SW480 (cell line): ENCODE measurements at regions not wholly inside any gene's neighbourhood (a gene's known extent, or its start where the extent isn't known, plus 50 kb on each side); places are given as distances from the start of the nearest gene placed in this dataset.
"Not testable (repeated sequence)": the region's sequence is repeated elsewhere in the genome, so short reads cannot be mapped to it uniquely, and the experiment has no call there.

ENCODE experiments used
- DNase-seq: peaks from one replicate; pipeline ENCODE4 v3.0.0-alpha.2; 2016; ENCODE audit warnings: low spot score

DNA sequence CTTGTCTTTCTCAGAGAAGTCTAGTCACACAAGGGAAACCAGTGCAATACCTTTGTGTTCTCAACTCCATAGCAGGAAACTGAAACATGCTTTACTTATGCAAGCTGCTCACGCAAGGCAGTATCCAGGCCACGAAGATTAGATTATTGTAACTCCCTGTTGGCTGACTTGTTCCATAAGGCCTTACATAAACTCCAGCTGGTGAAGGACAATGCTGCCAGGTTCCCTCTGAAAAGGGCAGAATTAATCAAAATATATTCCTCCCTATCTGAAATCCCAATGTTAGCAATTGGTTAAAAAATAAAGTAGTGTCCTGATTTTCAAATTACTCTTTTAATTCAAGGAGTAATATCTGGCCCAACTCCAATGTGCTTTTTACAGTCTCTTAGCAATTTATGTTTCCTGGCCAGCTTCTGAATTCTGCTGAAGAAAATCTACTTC, 966.6 kb downstream of the HACE1 start:
- no peak for DNase-seq

GRCh38 chr6:103886951-103887350, 972.8 kb downstream of the HACE1 start:
- no peak for DNase-seq

DNA sequence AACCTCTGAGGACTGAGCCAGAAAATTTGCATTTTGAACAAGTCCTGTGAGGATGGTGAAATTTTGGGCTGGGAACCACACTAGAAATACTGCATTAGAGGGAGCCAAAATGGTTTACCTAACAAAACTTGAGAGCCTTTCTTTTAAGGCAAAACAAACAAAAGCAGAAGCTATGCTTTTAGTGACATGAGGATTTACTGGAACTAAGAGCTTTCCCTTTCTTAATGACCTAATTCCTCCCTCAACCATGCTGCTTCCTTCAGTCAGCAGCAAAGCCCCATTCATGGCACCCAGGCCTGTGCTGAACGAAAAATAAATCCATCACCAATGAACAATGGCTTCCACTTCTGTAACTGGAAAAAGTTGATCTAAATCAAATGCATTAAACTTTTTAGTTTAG, 974.3 kb downstream of the HACE1 start:
- DNase-seq: no peak

DNA sequence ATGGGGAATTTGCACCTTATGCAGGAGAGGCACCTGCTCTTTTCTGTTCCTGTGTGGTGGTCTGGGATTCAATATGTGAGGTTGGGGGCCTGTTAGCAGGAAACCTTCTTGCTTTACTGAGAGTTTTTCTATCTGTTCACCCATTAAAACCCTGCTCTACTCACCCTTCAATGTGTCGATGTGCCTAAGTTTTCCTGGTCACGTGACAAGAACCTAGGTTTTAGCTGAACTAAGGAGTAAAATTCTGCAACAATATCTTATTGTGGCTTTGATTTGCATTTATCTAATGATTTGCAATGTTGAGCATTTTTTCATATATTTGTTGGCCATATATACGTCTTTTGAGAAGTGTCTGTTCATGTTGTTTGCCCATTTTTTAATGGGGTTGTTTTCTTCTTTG, 979.9 kb downstream of the HACE1 start:
- DNase-seq: no peak

DNA sequence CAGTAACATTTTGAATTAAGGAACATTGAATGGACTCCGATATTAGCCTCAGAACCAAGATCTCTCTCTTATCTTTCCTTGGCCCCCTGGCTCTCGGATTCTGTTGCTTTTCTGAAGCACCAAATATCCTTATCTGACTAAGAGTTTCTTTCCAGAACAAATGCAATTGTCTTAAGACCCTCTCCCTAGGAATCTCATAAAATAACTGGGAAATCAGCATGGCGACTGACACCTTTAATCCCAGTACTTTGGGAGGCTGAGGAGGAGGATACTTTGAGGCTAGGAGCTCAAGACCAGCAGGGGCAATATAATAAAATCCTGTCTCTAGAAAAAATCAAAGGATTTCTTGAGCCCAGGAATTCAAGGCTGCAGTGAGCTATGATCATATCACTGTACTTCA, 984.5 kb downstream of the HACE1 start:
- DNase-seq: no peak

DNA sequence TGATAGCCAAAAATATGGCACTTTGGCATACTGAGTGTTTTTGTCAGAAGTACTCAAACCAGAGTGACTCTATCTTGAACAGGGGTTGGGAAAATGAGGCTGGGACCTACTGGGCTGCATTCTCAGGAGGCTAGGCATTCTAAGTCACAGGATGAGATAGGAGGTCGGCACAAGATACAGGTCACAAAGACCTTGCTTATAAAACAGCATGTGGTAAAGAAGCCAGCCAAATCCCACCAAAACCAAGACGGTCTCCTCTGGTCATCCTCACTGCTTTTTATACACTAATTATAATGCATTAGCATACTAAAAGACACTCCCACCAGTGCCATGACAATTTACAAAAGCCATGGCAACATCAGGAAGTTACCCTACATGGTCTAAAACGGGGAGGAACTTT, 985.1 kb downstream of the HACE1 start:
- DNase-seq: no peak

GRCh38 chr6:103872678-103873077, 987.0 kb downstream of the HACE1 start:
- DNase-seq: no peak

DNA sequence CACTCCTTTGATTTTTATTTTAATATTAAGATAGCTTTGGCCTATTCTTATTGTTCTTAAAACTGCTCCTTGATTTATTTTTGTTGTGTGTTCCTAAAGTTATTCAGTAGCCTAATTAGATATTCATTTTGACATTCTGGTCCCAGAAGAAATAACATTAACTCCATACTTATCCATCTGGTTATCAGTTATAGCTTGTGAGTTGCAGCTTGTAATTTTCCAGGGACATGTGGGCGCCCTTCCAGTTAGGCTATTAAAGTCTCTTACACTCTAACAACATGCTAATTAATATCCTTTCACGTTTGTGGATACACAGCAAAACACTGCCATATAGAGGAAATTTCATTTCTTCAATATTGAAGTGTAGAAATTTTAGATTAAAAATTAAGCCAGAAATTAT, 987.5 kb downstream of the HACE1 start:
- no peak for DNase-seq

- DNase-seq: no peak
Observed at GRCh38 chr6:103870970-103871369, 988.7 kb downstream of the HACE1 start.

DNA sequence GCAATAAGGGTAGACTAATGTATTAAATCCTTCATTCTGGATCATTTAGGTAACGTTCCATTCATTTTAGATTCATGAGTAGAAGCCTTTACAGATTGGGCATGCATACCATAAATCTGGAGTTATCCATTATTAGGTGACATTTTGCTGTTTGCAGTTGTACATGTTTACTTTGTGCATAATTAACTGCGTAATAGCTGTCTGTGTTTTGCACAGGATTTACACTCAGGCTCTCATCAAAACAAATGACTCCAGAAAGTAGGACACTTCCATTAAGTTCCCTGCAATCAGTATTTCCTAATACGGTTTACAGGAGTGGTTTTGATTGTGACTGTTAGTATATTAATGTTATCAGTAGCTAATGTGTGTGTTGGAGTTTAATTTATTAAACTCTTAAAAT, 997.4 kb downstream of the HACE1 start:
- DNase-seq: no peak

- DNase-seq: no peak
Observed at GRCh38 chr6:103858003-103858402, 1001.7 kb downstream of the HACE1 start.

DNA sequence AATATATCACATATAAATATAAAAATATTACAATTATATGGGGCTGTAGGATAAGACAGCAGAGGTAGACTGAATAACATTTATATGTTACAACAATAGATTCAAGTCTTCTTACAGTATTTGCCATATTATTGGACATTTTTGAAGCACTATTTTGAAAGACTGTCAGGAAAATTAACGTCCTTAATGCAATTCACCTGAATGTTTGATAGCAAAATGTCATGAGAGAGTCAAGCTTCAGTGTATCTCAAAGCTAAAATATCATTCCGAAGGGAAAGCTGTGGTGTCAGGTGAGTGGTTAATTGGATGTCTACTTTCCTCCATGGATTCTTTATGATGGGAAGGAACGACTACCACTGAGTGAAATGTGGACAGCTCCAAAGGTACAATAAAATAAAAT, 1004.0 kb downstream of the HACE1 start:
- DNase-seq: no peak

GRCh38 chr6:103854059-103854458, 1005.7 kb downstream of the HACE1 start:
- DNase-seq: no peak

- DNase-seq: no peak
Observed at GRCh38 chr6:103838457-103838856, 1021.3 kb downstream of the HACE1 start.

- DNase-seq: no peak
Observed at GRCh38 chr6:103826209-103826608, 1033.5 kb downstream of the HACE1 start.

DNA sequence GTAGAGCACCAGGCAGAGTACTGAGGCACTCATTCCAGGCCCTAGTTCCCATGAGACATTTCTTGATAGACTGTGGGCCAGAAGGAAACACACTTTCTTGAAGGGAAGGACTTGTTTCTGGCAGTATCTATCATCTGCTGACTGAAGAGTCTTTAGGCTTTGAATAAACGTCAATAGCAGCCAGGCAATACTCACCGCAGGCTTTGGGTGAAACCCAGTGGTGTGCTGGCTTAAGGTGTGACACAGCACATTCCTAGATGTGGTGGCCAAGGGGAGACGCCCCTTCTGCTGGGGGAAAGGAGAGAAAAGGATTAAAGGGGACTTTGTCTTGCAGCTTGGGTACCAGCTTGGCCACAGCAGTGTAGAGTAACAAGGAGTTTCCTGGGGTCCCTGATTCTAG, 1039.6 kb downstream of the HACE1 start:
- DNase-seq: no peak

GRCh38 chr6:103819509-103819908, 1040.2 kb downstream of the HACE1 start:
- DNase-seq: no peak

DNA sequence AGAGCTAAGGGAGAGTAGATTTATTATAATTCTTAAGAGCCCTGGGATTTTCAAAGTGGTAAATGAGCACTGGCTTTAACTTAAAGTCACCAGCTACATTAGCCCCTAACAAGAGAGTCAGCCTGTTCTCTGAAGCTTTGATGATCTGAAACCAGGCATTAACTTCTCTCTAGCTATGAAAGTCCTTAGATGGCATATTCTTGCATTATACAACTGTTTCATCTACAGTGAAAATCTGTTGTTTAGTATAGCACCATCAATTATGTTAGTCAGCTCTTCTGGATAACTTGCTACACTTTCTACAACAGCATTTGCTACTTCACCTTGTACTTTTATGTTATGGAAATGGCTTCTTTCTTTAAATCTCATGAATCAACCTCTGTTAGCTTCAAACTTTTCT, 1046.7 kb downstream of the HACE1 start:
- DNase-seq: no peak

DNA sequence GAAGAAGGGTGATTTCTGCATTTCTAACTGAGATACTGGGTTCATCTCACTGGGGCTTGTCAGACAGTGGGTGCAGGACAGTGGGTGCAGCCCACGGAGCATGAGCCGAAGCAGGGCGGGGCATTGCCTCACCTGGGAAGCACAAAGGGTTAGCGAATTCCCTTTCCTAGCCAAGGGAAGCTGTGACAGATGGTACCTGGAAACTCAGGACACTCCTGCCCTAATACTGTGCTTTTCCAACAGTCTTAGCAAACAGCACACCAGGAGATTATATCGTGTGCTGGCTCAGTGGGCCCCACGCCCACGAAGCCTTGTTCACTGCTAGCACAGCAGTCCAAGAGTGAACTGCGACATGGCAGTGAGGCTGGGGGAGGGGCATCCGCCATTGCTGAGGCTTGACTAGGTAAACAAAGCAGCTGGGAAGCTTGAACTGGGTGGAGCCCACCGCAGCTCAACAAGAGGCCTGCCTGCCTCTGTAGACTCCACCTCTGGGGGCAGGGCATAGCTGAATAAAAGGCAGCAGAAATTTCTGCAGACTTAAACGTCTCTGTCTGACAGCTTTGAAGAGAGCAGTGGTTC, 1057.7 kb downstream of the HACE1 start:
- DNase-seq: not testable (repeated sequence)

DNA sequence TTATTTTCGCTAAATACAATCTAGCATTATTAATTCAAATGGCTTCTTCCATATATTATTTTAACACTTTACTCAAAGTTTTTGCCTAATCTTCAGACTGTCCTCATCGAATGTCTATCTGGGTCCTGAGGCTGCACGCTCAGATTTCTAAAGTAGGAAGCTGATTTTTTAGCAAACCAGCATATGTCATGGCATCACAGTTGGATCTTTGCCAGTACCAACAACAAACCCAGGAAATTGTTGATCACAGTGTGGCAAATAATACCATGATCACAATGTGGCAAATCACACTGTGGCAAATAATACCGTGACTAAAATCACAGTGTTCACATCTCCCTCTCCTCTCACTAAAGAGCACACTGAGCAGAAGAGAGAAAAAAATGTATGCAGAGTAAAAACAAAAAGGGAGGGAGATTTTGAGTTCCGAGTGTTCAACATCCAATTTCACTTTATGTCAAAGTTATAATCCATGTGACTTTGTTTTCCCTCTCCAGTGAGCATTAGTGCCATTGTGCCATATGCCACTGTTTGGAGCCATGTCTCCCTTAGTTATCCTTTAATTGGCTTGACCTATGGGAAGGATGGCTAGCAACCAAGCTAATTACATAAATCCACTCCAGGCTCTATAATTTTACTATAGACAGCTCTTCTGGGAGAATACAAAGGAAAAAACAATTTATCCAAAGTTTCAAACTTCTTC, 1059.6 kb downstream of the HACE1 start:
- DNase-seq: no peak

DNA sequence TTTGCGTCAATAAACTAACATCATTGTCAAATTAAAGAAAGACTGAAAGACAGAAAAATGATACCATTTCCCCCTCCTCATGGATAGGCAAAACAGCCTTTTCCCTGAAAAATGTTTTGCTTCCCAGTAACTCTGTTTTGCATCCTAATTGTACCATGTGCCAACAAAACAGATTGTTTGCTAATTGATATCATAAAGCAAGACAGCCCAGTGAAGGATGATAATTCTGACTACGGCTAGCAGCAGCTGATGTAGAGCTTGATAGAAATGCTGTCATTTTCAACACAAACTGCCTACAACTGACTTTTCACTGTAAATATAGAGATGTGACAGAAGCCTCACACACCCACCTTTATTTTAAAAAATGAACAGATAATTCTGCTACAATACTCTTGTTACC, 1061.6 kb downstream of the HACE1 start:
- DNase-seq: no peak

GRCh38 chr6:103797738-103798137, 1062.0 kb downstream of the HACE1 start:
- DNase-seq: peak; percentile 8

GRCh38 chr6:103791458-103791857, 1068.3 kb downstream of the HACE1 start:
- no peak for DNase-seq

DNA sequence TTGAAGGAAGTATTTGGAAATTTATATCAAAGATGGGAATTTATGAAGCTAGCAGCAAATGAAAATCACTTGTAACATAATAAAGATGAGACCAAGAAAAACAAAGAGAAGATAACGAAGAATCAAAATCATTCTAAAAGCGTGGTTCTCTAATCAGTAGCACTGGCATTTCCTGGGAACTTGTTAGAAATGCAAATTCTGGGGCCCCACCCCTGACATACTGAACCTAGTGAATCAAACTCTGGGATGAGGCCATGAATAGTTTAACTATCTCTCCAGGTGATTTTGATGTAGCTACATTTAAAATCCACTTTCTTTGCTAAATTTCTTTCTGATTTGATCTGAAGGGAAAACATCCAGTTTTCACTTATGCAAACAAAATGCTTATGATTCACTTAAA, 1075.6 kb downstream of the HACE1 start:
- no peak for DNase-seq
